ENCODE measurements at regions not wholly inside any gene's neighbourhood (a gene's known extent, or its start where the extent isn't known, plus 50 kb on each side); places are given as distances from the start of the nearest gene placed in this dataset.

GRCh38 chr6:166839569-166839968 is 116.8 kb downstream of the RNASET2 start:
- DNase-seq (ENCODE audit: insufficient read length) (no peak), FAIRE-seq (no peak)
- TF ChIP-seq TAF1 (IDR thresholded peaks at IDR 0.05; ENCODE audit: borderline replicate concordance, low read depth, low read length) (no peak), POLR2AphosphoS5 (IDR thresholded peaks at IDR 0.05; ENCODE audit: low read depth, low read length) (no peak), POLR2A (IDR thresholded peaks at IDR 0.05; ENCODE audit: low read depth, low read length) (no peak)

GRCh38 chr6:166838987-166839386 is 117.4 kb downstream of the RNASET2 start:
- FAIRE-seq, result no peak
- no peak for DNase-seq (ENCODE audit: insufficient read length)
- no peak for TF ChIP-seq TAF1 (IDR thresholded peaks at IDR 0.05; ENCODE audit: borderline replicate concordance, low read depth, low read length)
- TF ChIP-seq POLR2AphosphoS5 (IDR thresholded peaks at IDR 0.05; ENCODE audit: low read depth, low read length), result no peak
- TF ChIP-seq POLR2A (IDR thresholded peaks at IDR 0.05; ENCODE audit: low read depth, low read length), result no peak

- no peak for FAIRE-seq
- no peak for TF ChIP-seq POLR2AphosphoS5 (IDR thresholded peaks at IDR 0.05; ENCODE audit: low read depth, low read length)
- TF ChIP-seq TAF1 (IDR thresholded peaks at IDR 0.05; ENCODE audit: borderline replicate concordance, low read depth, low read length), result no peak
- no peak for TF ChIP-seq POLR2A (IDR thresholded peaks at IDR 0.05; ENCODE audit: low read depth, low read length)
- no peak for DNase-seq (ENCODE audit: insufficient read length)
Measured at GRCh38 chr6:166836785-166837718, 119.3 kb downstream of the RNASET2 start.

GRCh38 chr6:166834049-166834448 is 122.3 kb downstream of the RNASET2 start:
- TF ChIP-seq POLR2AphosphoS5 (IDR thresholded peaks at IDR 0.05; ENCODE audit: low read depth, low read length) (no peak), POLR2A (IDR thresholded peaks at IDR 0.05; ENCODE audit: low read depth, low read length) (no peak), TAF1 (IDR thresholded peaks at IDR 0.05; ENCODE audit: borderline replicate concordance, low read depth, low read length) (no peak)
- DNase-seq (ENCODE audit: insufficient read length) (no peak), FAIRE-seq (no peak)

- DNase-seq (ENCODE audit: insufficient read length) (no peak), FAIRE-seq (no peak)
- TF ChIP-seq POLR2AphosphoS5 (IDR thresholded peaks at IDR 0.05; ENCODE audit: low read depth, low read length), result no peak
- no peak for TF ChIP-seq POLR2A (IDR thresholded peaks at IDR 0.05; ENCODE audit: low read depth, low read length)
- no peak for TF ChIP-seq TAF1 (IDR thresholded peaks at IDR 0.05; ENCODE audit: borderline replicate concordance, low read depth, low read length)
Measured at GRCh38 chr6:166830891-166831363, 125.4 kb downstream of the RNASET2 start.

GRCh38 chr6:166830185-166830890 is 126.0 kb downstream of the RNASET2 start:
- FAIRE-seq, result peak; percentile 94
- peak; percentile 46 for DNase-seq (ENCODE audit: insufficient read length)
- TF ChIP-seq POLR2A (IDR thresholded peaks at IDR 0.05; ENCODE audit: low read depth, low read length), result peak; percentile 39; the same call in 1 of the 2 replicates
- 0 out of 2 replicates have a peak, but pooled peaks have one; percentile 23 for TF ChIP-seq TAF1 (IDR thresholded peaks at IDR 0.05; ENCODE audit: borderline replicate concordance, low read depth, low read length)
- TF ChIP-seq POLR2AphosphoS5 (IDR thresholded peaks at IDR 0.05; ENCODE audit: low read depth, low read length), result no peak

- DNase-seq (ENCODE audit: insufficient read length), result no peak
- no peak for FAIRE-seq
- no peak for TF ChIP-seq POLR2AphosphoS5 (IDR thresholded peaks at IDR 0.05; ENCODE audit: low read depth, low read length)
- no peak for TF ChIP-seq POLR2A (IDR thresholded peaks at IDR 0.05; ENCODE audit: low read depth, low read length)
- no peak for TF ChIP-seq TAF1 (IDR thresholded peaks at IDR 0.05; ENCODE audit: borderline replicate concordance, low read depth, low read length)
Measured at GRCh38 chr6:166826264-166826663, 130.1 kb downstream of the RNASET2 start.

GRCh38 chr6:166825553-166826145 is 130.7 kb downstream of the RNASET2 start:
- TF ChIP-seq TAF1 (IDR thresholded peaks at IDR 0.05; ENCODE audit: borderline replicate concordance, low read depth, low read length), result no peak
- no peak for TF ChIP-seq POLR2AphosphoS5 (IDR thresholded peaks at IDR 0.05; ENCODE audit: low read depth, low read length)
- TF ChIP-seq POLR2A (IDR thresholded peaks at IDR 0.05; ENCODE audit: low read depth, low read length), result no peak
- FAIRE-seq, result no peak
- no peak for DNase-seq (ENCODE audit: insufficient read length)

GRCh38 chr6:166824880-166825250 is 131.5 kb downstream of the RNASET2 start:
- TF ChIP-seq POLR2AphosphoS5 (IDR thresholded peaks at IDR 0.05; ENCODE audit: low read depth, low read length) (no peak), POLR2A (IDR thresholded peaks at IDR 0.05; ENCODE audit: low read depth, low read length) (no peak), TAF1 (IDR thresholded peaks at IDR 0.05; ENCODE audit: borderline replicate concordance, low read depth, low read length) (no peak)
- DNase-seq (ENCODE audit: insufficient read length), result no peak
- no peak for FAIRE-seq

- no peak for TF ChIP-seq TAF1 (IDR thresholded peaks at IDR 0.05; ENCODE audit: borderline replicate concordance, low read depth, low read length)
- no peak for TF ChIP-seq POLR2AphosphoS5 (IDR thresholded peaks at IDR 0.05; ENCODE audit: low read depth, low read length)
- TF ChIP-seq POLR2A (IDR thresholded peaks at IDR 0.05; ENCODE audit: low read depth, low read length), result no peak
- no peak for FAIRE-seq
- no peak for DNase-seq (ENCODE audit: insufficient read length)
Measured at GRCh38 chr6:166824146-166824879, 132.0 kb downstream of the RNASET2 start.

All from GM12892 (cell line).